ENCODE measurements at regions not wholly inside any gene's neighbourhood (a gene's known extent, or its start where the extent isn't known, plus 50 kb on each side); places are given as distances from the start of the nearest gene placed in this dataset.
"Not testable (repeated sequence)": the region's sequence is repeated elsewhere in the genome, so short reads cannot be mapped to it uniquely, and the experiment has no call there.

- Histone ChIP-seq H3K9me3 (ENCODE audit: control insufficient read depth in 2 of 2, low read length in 2 of 2) (no peaks in the 10 kb centered on the region), H3K4me1 (ENCODE audit: control insufficient read depth, insufficient read depth, low read length, poor library complexity, severe bottlenecking) (no peaks in the 10 kb centered on the region), H3K4me3 (ENCODE audit: low read depth, low read length) (no peak overlapping the region), H3K36me3 (ENCODE audit: control insufficient read depth, insufficient read depth, low read length) (no peaks in the 10 kb centered on the region), H3K27me3 (ENCODE audit: control insufficient read depth, insufficient read depth, low read length) (no peaks in the 10 kb centered on the region), H3K27ac (ENCODE audit: insufficient read depth, low read length, poor library complexity, severe bottlenecking) (no peak overlapping the region)
- ATAC-seq (ENCODE audit: low read depth in 2 of 2) (no peak), DNase-seq (no peak)
- Mint-ChIP-seq H3K27me3 (no peaks in the 10 kb centered on the region), H3K9me3 (peaks cover 0 to 17% (median 2%) of the 10 kb centered on the region in 7 donors), H3K36me3 (no peaks in the 10 kb centered on the region), H3K27ac (no peak overlapping the region), H3K4me3 (no peak overlapping the region), H3K4me1 (no peaks in the 10 kb centered on the region)
These were observed 606.0 kb upstream of the RBFOX1 start for GRCh38 chr16:6726621-6727020.

GRCh38 chr16:6725634-6726331, 606.9 kb upstream of the RBFOX1 start:
- Histone ChIP-seq H3K4me1 (ENCODE audit: control insufficient read depth, insufficient read depth, low read length, poor library complexity, severe bottlenecking) (no peaks in the 10 kb centered on the region), H3K36me3 (ENCODE audit: control insufficient read depth, insufficient read depth, low read length) (no peaks in the 10 kb centered on the region), H3K27ac (ENCODE audit: insufficient read depth, low read length, poor library complexity, severe bottlenecking) (no peak overlapping the region), H3K4me3 (ENCODE audit: low read depth, low read length) (no peak overlapping the region), H3K27me3 (ENCODE audit: control insufficient read depth, insufficient read depth, low read length) (no peaks in the 10 kb centered on the region), H3K9me3 (ENCODE audit: control insufficient read depth in 2 of 2, low read length in 2 of 2) (no peaks in the 10 kb centered on the region)
- ATAC-seq (ENCODE audit: low read depth in 2 of 2) (no peak), DNase-seq (no peak)
- H3K9me3 Mint-ChIP-seq, result peaks cover 0 to 16% (median 2%) of the 10 kb centered on the region in 7 donors
- no peak overlapping the region for H3K27ac Mint-ChIP-seq
- no peak overlapping the region for H3K4me3 Mint-ChIP-seq
- H3K4me1 Mint-ChIP-seq, result no peaks in the 10 kb centered on the region
- no peaks in the 10 kb centered on the region for H3K27me3 Mint-ChIP-seq
- H3K36me3 Mint-ChIP-seq, result no peaks in the 10 kb centered on the region

GRCh38 chr16:6725206-6725605, 607.4 kb upstream of the RBFOX1 start:
- H3K9me3 Mint-ChIP-seq, result peaks cover 0 to 16% (median 3%) of the 10 kb centered on the region in 7 donors
- H3K27ac Mint-ChIP-seq, H3K4me3 Mint-ChIP-seq: not testable (repeated sequence)

GRCh38 chr16:6722786-6723185, 609.9 kb upstream of the RBFOX1 start:
- no peak overlapping the region for H3K4me3 Mint-ChIP-seq
- Histone ChIP-seq H3K4me1 (ENCODE audit: control insufficient read depth, insufficient read depth, low read length, poor library complexity, severe bottlenecking) (no peaks in the 10 kb centered on the region), H3K27ac (ENCODE audit: insufficient read depth, low read length, poor library complexity, severe bottlenecking) (no peak overlapping the region), H3K9me3 (ENCODE audit: control insufficient read depth in 2 of 2, low read length in 2 of 2) (peaks cover 0 to 6% of the 10 kb centered on the region in 2 experiments), H3K36me3 (ENCODE audit: control insufficient read depth, insufficient read depth, low read length) (no peaks in the 10 kb centered on the region), H3K27me3 (ENCODE audit: control insufficient read depth, insufficient read depth, low read length) (no peaks in the 10 kb centered on the region), H3K4me3 (ENCODE audit: low read depth, low read length) (no peak overlapping the region)
- H3K9me3 Mint-ChIP-seq, result peaks cover 1 to 15% (median 6%) of the 10 kb centered on the region in 7 donors
- ATAC-seq (ENCODE audit: low read depth in 2 of 2) (no peak), DNase-seq (no peak)
- H3K4me1 Mint-ChIP-seq, result no peaks in the 10 kb centered on the region
- H3K27ac Mint-ChIP-seq, result no peak overlapping the region
- H3K27me3 Mint-ChIP-seq, result no peaks in the 10 kb centered on the region
- H3K36me3 Mint-ChIP-seq, result no peaks in the 10 kb centered on the region

More at GRCh38 chr16:6725206-6725605, 607.4 kb upstream of the RBFOX1 start:
- H3K4me1 ChIP-seq (ENCODE audit: control insufficient read depth, insufficient read depth, low read length, poor library complexity, severe bottlenecking); H3K9me3 ChIP-seq (ENCODE audit: control insufficient read depth in 2 of 2, low read length in 2 of 2); H3K36me3 ChIP-seq (ENCODE audit: control insufficient read depth, insufficient read depth, low read length); H3K27me3 Mint-ChIP-seq; H3K4me3 ChIP-seq (ENCODE audit: low read depth, low read length); DNase-seq; H3K27ac ChIP-seq (ENCODE audit: insufficient read depth, low read length, poor library complexity, severe bottlenecking); H3K27me3 ChIP-seq (ENCODE audit: control insufficient read depth, insufficient read depth, low read length); ATAC-seq (ENCODE audit: low read depth in 2 of 2); H3K36me3 Mint-ChIP-seq; H3K4me1 Mint-ChIP-seq: not testable (repeated sequence)

- Histone ChIP-seq H3K4me1 (ENCODE audit: control insufficient read depth, insufficient read depth, low read length, poor library complexity, severe bottlenecking) (no peaks in the 10 kb centered on the region), H3K36me3 (ENCODE audit: control insufficient read depth, insufficient read depth, low read length) (no peaks in the 10 kb centered on the region), H3K9me3 (ENCODE audit: control insufficient read depth in 2 of 2, low read length in 2 of 2) (peaks cover 0 to 9% of the 10 kb centered on the region in 2 experiments), H3K27me3 (ENCODE audit: control insufficient read depth, insufficient read depth, low read length) (no peaks in the 10 kb centered on the region), H3K4me3 (ENCODE audit: low read depth, low read length) (no peak overlapping the region), H3K27ac (ENCODE audit: insufficient read depth, low read length, poor library complexity, severe bottlenecking) (no peak overlapping the region)
- no peak overlapping the region for H3K27ac Mint-ChIP-seq
- peaks cover 3 to 20% (median 12%) of the 10 kb centered on the region in 7 donors for H3K9me3 Mint-ChIP-seq
- H3K4me1 Mint-ChIP-seq, result no peaks in the 10 kb centered on the region
- H3K36me3 Mint-ChIP-seq, result no peaks in the 10 kb centered on the region
- DNase-seq (no peak), ATAC-seq (ENCODE audit: low read depth in 2 of 2) (no peak)
- H3K27me3 Mint-ChIP-seq, result no peaks in the 10 kb centered on the region
- H3K4me3 Mint-ChIP-seq, result no peak overlapping the region
These were observed 618.1 kb upstream of the RBFOX1 start for GRCh38 chr16:6714510-6714909.

GRCh38 chr16:6709736-6710135, 622.9 kb upstream of the RBFOX1 start:
- ATAC-seq (ENCODE audit: low read depth in 2 of 2), result no peak
- Histone ChIP-seq H3K4me1 (ENCODE audit: control insufficient read depth, insufficient read depth, low read length, poor library complexity, severe bottlenecking) (no peaks in the 10 kb centered on the region), H3K27ac (ENCODE audit: insufficient read depth, low read length, poor library complexity, severe bottlenecking) (no peak overlapping the region), H3K36me3 (ENCODE audit: control insufficient read depth, insufficient read depth, low read length) (no peaks in the 10 kb centered on the region), H3K27me3 (ENCODE audit: control insufficient read depth, insufficient read depth, low read length) (no peaks in the 10 kb centered on the region), H3K4me3 (ENCODE audit: low read depth, low read length) (no peak overlapping the region), H3K9me3 (ENCODE audit: control insufficient read depth in 2 of 2, low read length in 2 of 2) (no peaks in the 10 kb centered on the region)
- DNase-seq, result no peak
- no peak overlapping the region for H3K27ac Mint-ChIP-seq
- no peak overlapping the region for H3K4me3 Mint-ChIP-seq
- peaks cover 5 to 23% (median 14%) of the 10 kb centered on the region in 7 donors for H3K9me3 Mint-ChIP-seq
- no peaks in the 10 kb centered on the region for H3K4me1 Mint-ChIP-seq
- no peaks in the 10 kb centered on the region for H3K36me3 Mint-ChIP-seq
- no peaks in the 10 kb centered on the region for H3K27me3 Mint-ChIP-seq

- no peaks in the 10 kb centered on the region for H3K27me3 ChIP-seq (ENCODE audit: control insufficient read depth, insufficient read depth, low read length)
- no peak for DNase-seq
- H3K36me3 ChIP-seq (ENCODE audit: control insufficient read depth, insufficient read depth, low read length), result no peaks in the 10 kb centered on the region
- H3K4me3 ChIP-seq (ENCODE audit: low read depth, low read length), result no peak overlapping the region
- Mint-ChIP-seq H3K4me3 (no peak overlapping the region), H3K27ac (no peak overlapping the region), H3K36me3 (no peaks in the 10 kb centered on the region), H3K27me3 (no peaks in the 10 kb centered on the region), H3K4me1 (no peaks in the 10 kb centered on the region), H3K9me3 (peaks cover 5 to 21% (median 14%) of the 10 kb centered on the region in 7 donors)
- no peak overlapping the region for H3K27ac ChIP-seq (ENCODE audit: insufficient read depth, low read length, poor library complexity, severe bottlenecking)
- no peaks in the 10 kb centered on the region for H3K9me3 ChIP-seq (ENCODE audit: control insufficient read depth in 2 of 2, low read length in 2 of 2)
- H3K4me1 ChIP-seq (ENCODE audit: control insufficient read depth, insufficient read depth, low read length, poor library complexity, severe bottlenecking), result no peaks in the 10 kb centered on the region
- ATAC-seq (ENCODE audit: low read depth in 2 of 2), result no peak
These were observed 623.9 kb upstream of the RBFOX1 start for GRCh38 chr16:6708576-6709215.
